HCT116 (cell line): ENCODE measurements at regions not wholly inside any gene's neighbourhood (a gene's known extent, or its start where the extent isn't known, plus 50 kb on each side); places are given as distances from the start of the nearest gene placed in this dataset.
"Not testable (repeated sequence)": the region's sequence is repeated elsewhere in the genome, so short reads cannot be mapped to it uniquely, and the experiment has no call there.

Source experiments
- CTCF ChIP-seq, 3 experiments: fragments of 200-600 bp in 1 of 3; sonication (generic) in 1 of 3; IDR thresholded peaks in 2 of 3; conservative IDR thresholded peaks in 1 of 3; 2 replicates each; pipeline ENCODE4 v1.5.1; 2012 to 2017; ENCODE audit warnings: low read depth in 2 of 3, low read length in 2 of 3, antibody characterized with exemption in 1 of 3, borderline replicate concordance in 1 of 3, control low read depth in 1 of 3, mild to moderate bottlenecking in 1 of 3, mixed read lengths in 1 of 3, mixed run types in 1 of 3, moderate library complexity in 1 of 3; ENCODE audit not compliant: insufficient read depth in 1 of 3
- EZH2 ChIP-seq: fragments of 200-600 bp; sonication (generic); IDR thresholded peaks from 2 replicates; pipeline ENCODE4 v1.6.1; 2017; ENCODE audit warnings: antibody characterized with exemption, mixed run types
- POLR2AphosphoS5 ChIP-seq: IDR thresholded peaks from 2 replicates; pipeline ENCODE4 v1.6.1; 2011; ENCODE audit warnings: mild to moderate bottlenecking, low read depth, low read length, moderate library complexity
- RAD21 ChIP-seq: IDR thresholded peaks from 2 replicates; pipeline ENCODE4 v1.6.1; 2012; ENCODE audit warnings: low read depth, mild to moderate bottlenecking
- REST ChIP-seq: IDR thresholded peaks from 2 replicates; pipeline ENCODE4 v1.6.1; 2012; ENCODE audit warnings: low read depth
- SRF ChIP-seq: IDR thresholded peaks from 2 replicates; pipeline ENCODE4 v1.6.1; 2012; ENCODE audit warnings: low read depth
- ZFX ChIP-seq: fragments of 450-650 bp; IDR thresholded peaks from 2 replicates; pipeline ENCODE4 v1.6.1; 2017

- not testable (repeated sequence) for TF ChIP-seq EZH2; CTCF (IDR thresholded peaks at IDR 0.05 in 2 of 3, conservative IDR thresholded peaks at IDR 0.05 in 1 of 3; ENCODE audit: borderline replicate concordance in 1 of 3, insufficient read depth in 1 of 3, low read depth in 2 of 3, low read length in 2 of 3); SRF; ZFX; POLR2AphosphoS5; REST; RAD21
Measured at GRCh38 chr21:7956998-7957712, 2564.2 kb upstream of the TPTE start.
